WTC11 (cell line): ENCODE measurements at regions not wholly inside any gene's neighbourhood (a gene's known extent, or its start where the extent isn't known, plus 50 kb on each side); places are given as distances from the start of the nearest gene placed in this dataset.
"Not testable (repeated sequence)": the region's sequence is repeated elsewhere in the genome, so short reads cannot be mapped to it uniquely, and the experiment has no call there.

Experiments
- ATAC-seq: fragments of 200-7000 bp; cut with Tn5 transposase; 2 replicates; pipeline ENCODE4 v1.10.0; 2021; ENCODE audit warnings: mild to moderate bottlenecking, moderate library complexity
- CTCF ChIA-PET: fragments of 300-600 bp; sonication (Branson Sonifier 250); formaldehyde crosslinking; loops from one replicate; lab custom pipeline; 2021; ENCODE audit warnings: antibody characterized with exemption; lab: Charles Lee
- POLR2A ChIA-PET: fragments of 350-600 bp; sonication (Branson Sonifier 250); formaldehyde crosslinking; loops from one replicate; lab custom pipeline; 2021; ENCODE audit warnings: antibody characterized with exemption; lab: Charles Lee
- DNase-seq: peaks from one replicate; pipeline ENCODE4 v3.0.0; 2021; ENCODE audit warnings: low spot score
- H3K27ac Mint-ChIP-seq: 2 replicates; pipeline ENCODE4 v1.8.0; 2021; ENCODE audit warnings: mixed read lengths
- H3K27me3 Mint-ChIP-seq: 2 replicates; pipeline ENCODE4 v1.8.0; 2021; ENCODE audit warnings: low read depth, mild to moderate bottlenecking, moderate library complexity, mixed read lengths
- H3K36me3 Mint-ChIP-seq: 2 replicates; pipeline ENCODE4 v1.8.0; 2021; ENCODE audit warnings: mixed read lengths
- H3K4me1 Mint-ChIP-seq: 2 replicates; pipeline ENCODE4 v1.8.0; 2022; ENCODE audit warnings: mixed read lengths
- H3K4me3 Mint-ChIP-seq: 2 replicates; pipeline ENCODE4 v1.8.0; 2021; ENCODE audit warnings: mild to moderate bottlenecking, moderate library complexity, mixed read lengths
- H3K9me3 Mint-ChIP-seq: 2 replicates; pipeline ENCODE4 v1.8.0; 2021; ENCODE audit warnings: mixed read lengths
- AFF4 ChIP-seq: sonication (generic); formaldehyde crosslinking; IDR thresholded peaks from 2 replicates; pipeline ENCODE4 v1.8.1; 2023; ENCODE audit warnings: mild to moderate bottlenecking, missing genetic modification reagents, borderline replicate concordance
- AR ChIP-seq: fragments of 250-450 bp; sonication (Bioruptor Pico); IDR thresholded peaks from 2 replicates; pipeline ENCODE4 v1.9.0; 2021; ENCODE audit warnings: mild to moderate bottlenecking
- E2F4 ChIP-seq: sonication (generic); formaldehyde crosslinking; IDR thresholded peaks from 2 replicates; pipeline ENCODE4 v1.8.1; 2022; ENCODE audit warnings: low read depth, mild to moderate bottlenecking, moderate library complexity, missing genetic modification reagents, borderline replicate concordance
- ESRRA ChIP-seq: sonication (generic); formaldehyde crosslinking; IDR thresholded peaks from 2 replicates; pipeline ENCODE4 v1.8.1; 2022; ENCODE audit warnings: mild to moderate bottlenecking, missing genetic modification reagents, borderline replicate concordance
- ETV6 ChIP-seq: sonication (generic); formaldehyde crosslinking; IDR thresholded peaks from 2 replicates; pipeline ENCODE4 v1.8.1; 2022; ENCODE audit warnings: mild to moderate bottlenecking, missing genetic modification reagents
- MAX ChIP-seq: sonication (generic); formaldehyde crosslinking; IDR thresholded peaks from 2 replicates; pipeline ENCODE4 v1.8.0; 2022; ENCODE audit warnings: mild to moderate bottlenecking, missing genetic modification reagents
- MXD4 ChIP-seq: fragments of 250-450 bp; sonication (Bioruptor Pico); IDR thresholded peaks from 2 replicates; pipeline ENCODE4 v1.8.0; 2021; ENCODE audit warnings: mild to moderate bottlenecking, moderate library complexity, borderline replicate concordance
- NFATC4 ChIP-seq: fragments of 250-450 bp; sonication (Bioruptor Pico); IDR thresholded peaks from 2 replicates; pipeline ENCODE4 v1.9.0; 2021; ENCODE audit warnings: mild to moderate bottlenecking
- NR2C2 ChIP-seq: sonication (generic); formaldehyde crosslinking; IDR thresholded peaks from 2 replicates; pipeline ENCODE4 v1.8.0; 2022; ENCODE audit warnings: mild to moderate bottlenecking, missing genetic modification reagents
- NR3C1 ChIP-seq: sonication (generic); formaldehyde crosslinking; conservative IDR thresholded peaks from 2 replicates; pipeline ENCODE4 v1.8.1; 2023; ENCODE audit warnings: low read depth, mild to moderate bottlenecking, missing genetic modification reagents
- RORB ChIP-seq: fragments of 250-450 bp; sonication (Bioruptor Pico); IDR thresholded peaks from 2 replicates; pipeline ENCODE4 v1.9.0; 2021; ENCODE audit warnings: mild to moderate bottlenecking
- SP1 ChIP-seq: sonication (generic); formaldehyde crosslinking; conservative IDR thresholded peaks from 2 replicates; pipeline ENCODE4 v1.8.1; 2022; ENCODE audit warnings: missing genetic modification reagents
- TEAD1 ChIP-seq: sonication (generic); formaldehyde crosslinking; IDR thresholded peaks from 2 replicates; pipeline ENCODE4 v1.8.0; 2022; ENCODE audit warnings: mild to moderate bottlenecking, missing genetic modification reagents
- TP53 ChIP-seq: sonication (generic); formaldehyde crosslinking; IDR thresholded peaks from 2 replicates; pipeline ENCODE4 v1.8.1; 2023; ENCODE audit warnings: mild to moderate bottlenecking, missing genetic modification reagents
- ZNF263 ChIP-seq: sonication (generic); formaldehyde crosslinking; IDR thresholded peaks from 2 replicates; pipeline ENCODE4 v1.8.1; 2022; ENCODE audit warnings: low read depth, mild to moderate bottlenecking, moderate library complexity, missing genetic modification reagents
- ZNF423 ChIP-seq: fragments of 250-450 bp; sonication (Bioruptor Pico); IDR thresholded peaks from 2 replicates; pipeline ENCODE4 v2.1.2; 2022; ENCODE audit warnings: mild to moderate bottlenecking, moderate library complexity
- ZNF671 ChIP-seq: fragments of 250-450 bp; sonication (Bioruptor Pico); IDR thresholded peaks from 2 replicates; pipeline ENCODE4 v1.8.0; 2021; ENCODE audit warnings: mild to moderate bottlenecking
- TF ChIP-seq, protein P1 (sequence below): sonication (generic); formaldehyde crosslinking; IDR thresholded peaks from 2 replicates; pipeline ENCODE4 v1.8.1; 2023; ENCODE audit warnings: mild to moderate bottlenecking, missing genetic modification reagents, moderate library complexity
- TF ChIP-seq, protein P2 (sequence below): fragments of 250-450 bp; sonication (Bioruptor Pico); IDR thresholded peaks from 2 replicates; pipeline ENCODE4 v1.8.0; 2021; ENCODE audit warnings: mild to moderate bottlenecking
- TF ChIP-seq, protein P3 (sequence below): fragments of 200-600 bp; IDR thresholded peaks from 2 replicates; pipeline ENCODE4 v1.8.0; 2022; ENCODE audit warnings: antibody characterized with exemption

- H3K27ac Mint-ChIP-seq, result no peak overlapping the region
- CTCF ChIA-PET, result no interaction called here
- POLR2A ChIA-PET, result no interaction called here
- peaks cover 3% of the 10 kb centered on the region; the same call in 1 of the 2 replicates for H3K4me1 Mint-ChIP-seq
- peaks cover 16% of the 10 kb centered on the region for H3K9me3 Mint-ChIP-seq
- no peaks in the 10 kb centered on the region for H3K27me3 Mint-ChIP-seq
- ATAC-seq (no peak), DNase-seq (no peak)
- no peak for TF ChIP-seq ESRRA (CRISPR knock-in tag)
- TF ChIP-seq TEAD1 (CRISPR knock-in tag), result no peak
- TF ChIP-seq NR3C1 (CRISPR knock-in tag), result no peak
- no peak for TF ChIP-seq MAX (CRISPR knock-in tag)
- TF ChIP-seq, protein P1, sequence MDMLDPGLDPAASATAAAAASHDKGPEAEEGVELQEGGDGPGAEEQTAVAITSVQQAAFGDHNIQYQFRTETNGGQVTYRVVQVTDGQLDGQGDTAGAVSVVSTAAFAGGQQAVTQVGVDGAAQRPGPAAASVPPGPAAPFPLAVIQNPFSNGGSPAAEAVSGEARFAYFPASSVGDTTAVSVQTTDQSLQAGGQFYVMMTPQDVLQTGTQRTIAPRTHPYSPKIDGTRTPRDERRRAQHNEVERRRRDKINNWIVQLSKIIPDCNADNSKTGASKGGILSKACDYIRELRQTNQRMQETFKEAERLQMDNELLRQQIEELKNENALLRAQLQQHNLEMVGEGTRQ, result no peak
- TF ChIP-seq TP53, result no peak
- TF ChIP-seq AFF4 (CRISPR knock-in tag), result no peak
- TF ChIP-seq MXD4 (CRISPR knock-in tag), result no peak
- no peak for TF ChIP-seq ZNF423 (CRISPR knock-in tag)
- TF ChIP-seq AR (CRISPR knock-in tag), result no peak
- no peak for TF ChIP-seq ETV6 (CRISPR knock-in tag)
- TF ChIP-seq NFATC4 (CRISPR knock-in tag), result no peak
- H3K4me3 Mint-ChIP-seq, result no peak overlapping the region
- peaks cover 12% of the 10 kb centered on the region for H3K36me3 Mint-ChIP-seq
These were observed 50.4 kb upstream of the TRAM1L1 start for GRCh38 chr4:117135634-117136354.

DNA sequence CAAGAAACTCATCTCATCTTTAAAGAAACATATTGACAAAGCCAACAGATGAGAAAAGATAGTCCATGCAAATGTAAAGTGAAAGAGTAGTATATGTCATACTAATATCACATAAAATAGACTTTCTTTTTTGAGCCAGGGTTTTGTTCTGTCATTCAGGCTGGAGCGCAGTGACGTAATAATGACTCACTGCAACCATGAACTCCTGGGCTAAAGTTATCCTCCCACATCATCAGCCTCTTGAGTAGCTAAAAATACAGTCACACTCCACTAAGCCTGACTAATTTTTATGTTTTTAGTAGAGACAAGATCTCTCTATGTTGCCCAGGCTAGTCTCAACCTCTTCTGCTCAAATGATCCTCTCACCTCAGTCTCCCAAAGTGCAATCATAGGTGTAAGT is 51.8 kb upstream of the TRAM1L1 start:
- Mint-ChIP-seq H3K27ac (no peak overlapping the region), H3K4me3 (no peak overlapping the region), H3K36me3 (peaks cover 12% of the 10 kb centered on the region), H3K27me3 (no peaks in the 10 kb centered on the region), H3K4me1 (peaks cover 3% of the 10 kb centered on the region; the same call in 1 of the 2 replicates), H3K9me3 (peaks cover 16% of the 10 kb centered on the region)
- ChIA-PET CTCF (no interaction called here), POLR2A (no interaction called here)
- DNase-seq, result no peak
- ATAC-seq, result no peak
- TF ChIP-seq NR2C2 (no peak), E2F4 (CRISPR knock-in tag) (no peak), ZNF263 (CRISPR knock-in tag) (no peak), ZNF671 (CRISPR knock-in tag) (no peak), RORB (CRISPR knock-in tag) (no peak), TP53 (no peak), SP1 (CRISPR knock-in tag) (no peak), ZNF423 (CRISPR knock-in tag) (no peak)
- TF ChIP-seq, protein P2, sequence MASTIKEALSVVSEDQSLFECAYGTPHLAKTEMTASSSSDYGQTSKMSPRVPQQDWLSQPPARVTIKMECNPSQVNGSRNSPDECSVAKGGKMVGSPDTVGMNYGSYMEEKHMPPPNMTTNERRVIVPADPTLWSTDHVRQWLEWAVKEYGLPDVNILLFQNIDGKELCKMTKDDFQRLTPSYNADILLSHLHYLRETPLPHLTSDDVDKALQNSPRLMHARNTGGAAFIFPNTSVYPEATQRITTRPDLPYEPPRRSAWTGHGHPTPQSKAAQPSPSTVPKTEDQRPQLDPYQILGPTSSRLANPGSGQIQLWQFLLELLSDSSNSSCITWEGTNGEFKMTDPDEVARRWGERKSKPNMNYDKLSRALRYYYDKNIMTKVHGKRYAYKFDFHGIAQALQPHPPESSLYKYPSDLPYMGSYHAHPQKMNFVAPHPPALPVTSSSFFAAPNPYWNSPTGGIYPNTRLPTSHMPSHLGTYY (CRISPR knock-in tag), result no peak
- TF ChIP-seq, protein P3, sequence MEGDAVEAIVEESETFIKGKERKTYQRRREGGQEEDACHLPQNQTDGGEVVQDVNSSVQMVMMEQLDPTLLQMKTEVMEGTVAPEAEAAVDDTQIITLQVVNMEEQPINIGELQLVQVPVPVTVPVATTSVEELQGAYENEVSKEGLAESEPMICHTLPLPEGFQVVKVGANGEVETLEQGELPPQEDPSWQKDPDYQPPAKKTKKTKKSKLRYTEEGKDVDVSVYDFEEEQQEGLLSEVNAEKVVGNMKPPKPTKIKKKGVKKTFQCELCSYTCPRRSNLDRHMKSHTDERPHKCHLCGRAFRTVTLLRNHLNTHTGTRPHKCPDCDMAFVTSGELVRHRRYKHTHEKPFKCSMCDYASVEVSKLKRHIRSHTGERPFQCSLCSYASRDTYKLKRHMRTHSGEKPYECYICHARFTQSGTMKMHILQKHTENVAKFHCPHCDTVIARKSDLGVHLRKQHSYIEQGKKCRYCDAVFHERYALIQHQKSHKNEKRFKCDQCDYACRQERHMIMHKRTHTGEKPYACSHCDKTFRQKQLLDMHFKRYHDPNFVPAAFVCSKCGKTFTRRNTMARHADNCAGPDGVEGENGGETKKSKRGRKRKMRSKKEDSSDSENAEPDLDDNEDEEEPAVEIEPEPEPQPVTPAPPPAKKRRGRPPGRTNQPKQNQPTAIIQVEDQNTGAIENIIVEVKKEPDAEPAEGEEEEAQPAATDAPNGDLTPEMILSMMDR, result no peak

DNA sequence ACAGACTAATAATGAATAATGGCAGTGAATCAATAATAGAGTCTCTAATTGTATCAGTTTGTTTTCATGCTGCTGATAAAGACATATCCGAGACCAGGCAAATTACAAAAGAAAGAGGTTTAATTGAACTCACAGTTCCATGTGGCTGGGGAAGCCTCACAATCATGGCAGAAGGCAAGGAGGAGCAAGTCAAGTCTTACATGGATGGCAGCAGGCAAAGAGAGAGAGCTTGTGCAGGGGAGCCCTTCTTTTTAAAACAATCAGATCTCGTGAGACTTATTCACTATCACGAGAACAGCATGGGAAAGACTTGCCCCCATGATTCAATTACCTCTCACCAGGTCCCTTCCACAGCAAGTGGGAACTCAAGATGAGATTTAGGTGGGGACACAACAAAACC is 53.4 kb upstream of the TRAM1L1 start:
- DNase-seq, H3K27me3 Mint-ChIP-seq, ATAC-seq, CTCF ChIA-PET, H3K27ac Mint-ChIP-seq, H3K4me3 Mint-ChIP-seq, H3K4me1 Mint-ChIP-seq, POLR2A ChIA-PET: not testable (repeated sequence)
- Mint-ChIP-seq H3K36me3 (peaks cover 12% of the 10 kb centered on the region), H3K9me3 (peaks cover 16% of the 10 kb centered on the region)
